ENCODE measurements at regions not wholly inside any gene's neighbourhood (a gene's known extent, or its start where the extent isn't known, plus 50 kb on each side); places are given as distances from the start of the nearest gene placed in this dataset.

- H3K9me3 ChIP-seq (ENCODE audit: control insufficient read depth in 2 of 3, insufficient read depth in 1 of 3, low read length in 3 of 3) = no peaks in the 10 kb centered on the region
- intact Hi-C loops (cut with DNase I) = no loop called here
- TF ChIP-seq CTCF (IDR thresholded peaks at IDR 0.05; ENCODE audit: borderline replicate concordance, extremely low read depth, insufficient read depth) = no peak
- H3K4me1 ChIP-seq (ENCODE audit: control insufficient read depth in 2 of 3, insufficient read depth in 2 of 3, low read depth in 1 of 3, low read length in 3 of 3) = no peaks in the 10 kb centered on the region
- no peak overlapping the region for H3K27ac ChIP-seq (ENCODE audit: low read depth in 2 of 2, low read length in 2 of 2)
- FAIRE-seq (no peak), DNase-seq (peak in 3 of 5 donors; percentile 19 to 63 (median 31))
- no peak overlapping the region for H3K4me3 ChIP-seq (ENCODE audit: low read length in 3 of 3)
- H3K27me3 ChIP-seq (ENCODE audit: control insufficient read depth, insufficient read depth, low read length) = no peaks in the 10 kb centered on the region
- no peaks in the 10 kb centered on the region for H3K36me3 ChIP-seq (ENCODE audit: control insufficient read depth in 2 of 3, insufficient read depth in 3 of 3, low read length in 3 of 3)
- H3K9ac ChIP-seq (ENCODE audit: low read length in 3 of 3) = no peak overlapping the region
Measured at GRCh38 chr7:68014031-68014736, 1017.6 kb downstream of the TYW1 start.

- Histone ChIP-seq H3K4me1 (ENCODE audit: control insufficient read depth in 2 of 3, insufficient read depth in 2 of 3, low read depth in 1 of 3, low read length in 3 of 3) (no peaks in the 10 kb centered on the region), H3K36me3 (ENCODE audit: control insufficient read depth in 2 of 3, insufficient read depth in 3 of 3, low read length in 3 of 3) (no peaks in the 10 kb centered on the region), H3K27ac (ENCODE audit: low read depth in 2 of 2, low read length in 2 of 2) (no peak overlapping the region), H3K4me3 (ENCODE audit: low read length in 3 of 3) (no peak overlapping the region), H3K27me3 (ENCODE audit: control insufficient read depth, insufficient read depth, low read length) (no peaks in the 10 kb centered on the region), H3K9ac (ENCODE audit: low read length in 3 of 3) (no peak overlapping the region), H3K9me3 (ENCODE audit: control insufficient read depth in 2 of 3, insufficient read depth in 1 of 3, low read length in 3 of 3) (no peaks in the 10 kb centered on the region)
- intact Hi-C loops (cut with DNase I) = no loop called here
- TF ChIP-seq CTCF (IDR thresholded peaks at IDR 0.05; ENCODE audit: borderline replicate concordance, extremely low read depth, insufficient read depth) = no peak
- FAIRE-seq (no peak), DNase-seq (peak in 3 of 5 donors; percentile 60 to 92 (median 78))
Measured at GRCh38 chr7:68015122-68015977, 1018.7 kb downstream of the TYW1 start.

- FAIRE-seq = no peak
- Histone ChIP-seq H3K27me3 (ENCODE audit: control insufficient read depth, insufficient read depth, low read length) (no peaks in the 10 kb centered on the region), H3K27ac (ENCODE audit: low read depth in 2 of 2, low read length in 2 of 2) (no peak overlapping the region), H3K4me1 (ENCODE audit: control insufficient read depth in 2 of 3, insufficient read depth in 2 of 3, low read depth in 1 of 3, low read length in 3 of 3) (no peaks in the 10 kb centered on the region), H3K9me3 (ENCODE audit: control insufficient read depth in 2 of 3, insufficient read depth in 1 of 3, low read length in 3 of 3) (no peaks in the 10 kb centered on the region), H3K4me3 (ENCODE audit: low read length in 3 of 3) (no peak overlapping the region), H3K36me3 (ENCODE audit: control insufficient read depth in 2 of 3, insufficient read depth in 3 of 3, low read length in 3 of 3) (no peaks in the 10 kb centered on the region), H3K9ac (ENCODE audit: low read length in 3 of 3) (no peak overlapping the region)
- DNase-seq = no peak
- TF ChIP-seq CTCF (IDR thresholded peaks at IDR 0.05; ENCODE audit: borderline replicate concordance, extremely low read depth, insufficient read depth) = no peak
- intact Hi-C loops (cut with DNase I) = no loop called here
Measured at GRCh38 chr7:68015978-68016532, 1019.4 kb downstream of the TYW1 start.

Measured in kidney (tissue), 13 donors.